ENCODE measurements at regions not wholly inside any gene's neighbourhood (a gene's known extent, or its start where the extent isn't known, plus 50 kb on each side); places are given as distances from the start of the nearest gene placed in this dataset.

DNA sequence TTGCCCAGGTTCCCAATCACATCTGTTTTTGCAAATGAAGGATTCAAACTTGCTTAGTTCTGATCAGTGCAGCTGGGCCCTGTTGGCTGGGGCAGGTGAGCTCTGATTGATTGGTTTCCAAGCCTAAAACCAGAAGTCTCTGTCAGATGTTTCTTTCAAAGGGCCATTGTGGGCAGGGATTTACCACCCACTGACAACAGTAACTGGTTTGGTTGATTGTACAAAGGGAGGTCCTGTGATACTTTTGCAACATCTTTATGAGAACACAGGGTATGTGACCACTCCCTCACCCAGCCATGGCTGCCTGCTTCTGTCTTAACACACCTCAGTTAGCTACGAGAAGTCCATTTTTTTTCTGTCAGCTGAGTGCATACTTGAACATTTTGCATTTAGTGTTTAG lies 184.1 kb downstream of the FLRT2 start:
- Histone ChIP-seq H3K36me3 (ENCODE audit: control insufficient read depth in 2 of 2, insufficient read depth in 2 of 2, low read length in 1 of 2) (no peaks in the 10 kb centered on the region), H3K27me3 (ENCODE audit: control insufficient read depth in 2 of 2, insufficient read depth in 1 of 2, low read length in 1 of 2) (no peaks in the 10 kb centered on the region), H3K4me3 (ENCODE audit: low read length in 2 of 2) (no peak overlapping the region), H3K27ac (ENCODE audit: low read depth in 1 of 2, low read length in 1 of 2) (no peak overlapping the region), H3K9me3 (ENCODE audit: control insufficient read depth in 2 of 2, insufficient read depth in 1 of 2, low read length in 1 of 2) (no peaks in the 10 kb centered on the region), H3K4me1 (ENCODE audit: control insufficient read depth in 2 of 2, insufficient read depth in 2 of 2, low read length in 2 of 2) (no peaks in the 10 kb centered on the region)
- WGBS, result 88% methylated on average over 1 of the region's 1 CpG
- DNase-seq (ENCODE audit: low read depth in 6 of 9, low spot score in 9 of 9), result no peak

DNA sequence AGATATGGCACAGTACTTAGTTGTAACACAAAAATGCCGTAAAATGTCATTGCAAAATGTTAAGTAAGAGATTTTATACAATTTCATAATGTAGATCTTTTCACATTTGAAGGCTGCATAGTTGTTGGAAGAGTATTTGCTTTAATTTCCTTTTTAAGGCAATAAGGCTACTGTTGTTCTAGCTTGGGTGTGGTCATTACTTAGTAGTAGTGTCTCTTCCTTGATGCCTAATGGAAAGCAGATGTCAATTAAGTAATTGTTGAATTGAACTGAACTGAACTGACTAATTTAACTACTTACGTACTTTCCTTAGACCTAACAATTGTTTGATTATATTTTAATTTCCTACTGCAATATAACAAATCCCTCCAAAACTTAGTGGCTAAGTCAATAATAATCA lies 181.7 kb downstream of the FLRT2 start:
- WGBS, result 94% methylated on average over 2 of the region's 2 CpGs
- H3K4me3 ChIP-seq (ENCODE audit: low read length in 2 of 2), result no peak overlapping the region

More for the DNA sequence above, 181.7 kb downstream of the FLRT2 start:
- no peak overlapping the region for H3K27ac ChIP-seq (ENCODE audit: low read depth in 1 of 2, low read length in 1 of 2)
- H3K27me3 ChIP-seq (ENCODE audit: control insufficient read depth in 2 of 2, insufficient read depth in 1 of 2, low read length in 1 of 2), result no peaks in the 10 kb centered on the region
- no peaks in the 10 kb centered on the region for H3K9me3 ChIP-seq (ENCODE audit: control insufficient read depth in 2 of 2, insufficient read depth in 1 of 2, low read length in 1 of 2)
- no peaks in the 10 kb centered on the region for H3K4me1 ChIP-seq (ENCODE audit: control insufficient read depth in 2 of 2, insufficient read depth in 2 of 2, low read length in 2 of 2)
- DNase-seq (ENCODE audit: low read depth in 6 of 9, low spot score in 9 of 9), result no peak
- H3K36me3 ChIP-seq (ENCODE audit: control insufficient read depth in 2 of 2, insufficient read depth in 2 of 2, low read length in 1 of 2), result no peaks in the 10 kb centered on the region

Measured in thymus (tissue), 11 donors.